Liver (tissue), 8 donors: ENCODE measurements at regions not wholly inside any gene's neighbourhood (a gene's known extent, or its start where the extent isn't known, plus 50 kb on each side); places are given as distances from the start of the nearest gene placed in this dataset.

ENCODE experiments used
- DNase-seq: peaks from one replicate; pipeline ENCODE4 v3.0.0-alpha.2; 2017; ENCODE audit warnings: low spot score
- H3K27ac ChIP-seq, 2 donors: one replicate each; pipeline ENCODE4 v1.7.0; 2013; ENCODE audit warnings: inconsistent platforms in 2 of 2, low read length in 2 of 2, control low read depth in 1 of 2, low read depth in 1 of 2, mild to moderate bottlenecking in 1 of 2
- H3K27me3 ChIP-seq, 4 donors: one replicate each; pipeline versions ENCODE4 v1.6.1 to v1.7.0; 2013; ENCODE audit warnings: low read length in 3 of 4, inconsistent platforms in 1 of 4, mild to moderate bottlenecking in 1 of 4, moderate library complexity in 1 of 4; ENCODE audit not compliant: control insufficient read depth in 4 of 4, insufficient read depth in 4 of 4
- H3K36me3 ChIP-seq, 4 donors: one replicate each; pipeline versions ENCODE4 v1.6.1 to v1.7.0; 2013; ENCODE audit warnings: low read length in 3 of 4, mild to moderate bottlenecking in 3 of 4, low read depth in 1 of 4, moderate library complexity in 1 of 4; ENCODE audit not compliant: control insufficient read depth in 4 of 4, insufficient read depth in 3 of 4
- H3K4me1 ChIP-seq, 4 donors: one replicate each; pipeline versions ENCODE4 v1.6.1 to v1.7.0; 2013; ENCODE audit warnings: low read length in 3 of 4, mild to moderate bottlenecking in 3 of 4, moderate library complexity in 1 of 4; ENCODE audit not compliant: control insufficient read depth in 4 of 4, insufficient read depth in 4 of 4
- H3K4me3 ChIP-seq, 3 donors: one replicate each; pipeline versions ENCODE4 v1.6.1 to v1.7.0; 2013; ENCODE audit warnings: low read length in 3 of 3, control low read depth in 1 of 3, low read depth in 1 of 3, mild to moderate bottlenecking in 1 of 3
- H3K9ac ChIP-seq, 2 donors: one replicate each; pipeline ENCODE4 v1.7.0; 2013; ENCODE audit warnings: low read length in 2 of 2, mild to moderate bottlenecking in 2 of 2, moderate library complexity in 2 of 2, control low read depth in 1 of 2, low read depth in 1 of 2
- H3K9me3 ChIP-seq, 4 donors: one replicate each; pipeline versions ENCODE4 v1.6.1 to v1.7.0; 2013; ENCODE audit warnings: low read length in 3 of 4; ENCODE audit not compliant: control insufficient read depth in 4 of 4
- ATF3 ChIP-seq: IDR thresholded peaks from 2 replicates; pipeline ENCODE4 v1.6.1; 2016; ENCODE audit warnings: antibody characterized with exemption
- EGR1 ChIP-seq, 2 donors: IDR thresholded peaks; 2 replicates each; pipeline ENCODE4 v1.6.1; 2016 to 2018; ENCODE audit warnings: antibody characterized with exemption in 2 of 2, low read depth in 2 of 2
- FOXA1 ChIP-seq: IDR thresholded peaks from 2 replicates; pipeline ENCODE4 v1.6.1; 2016; ENCODE audit warnings: antibody characterized with exemption
- FOXA2 ChIP-seq: IDR thresholded peaks from 2 replicates; pipeline ENCODE4 v1.6.1; 2016; ENCODE audit warnings: antibody characterized with exemption
- GABPA ChIP-seq, 2 donors: IDR thresholded peaks in 1 of 2; conservative IDR thresholded peaks in 1 of 2; 2 replicates each; pipeline ENCODE4 v1.6.1; 2016; ENCODE audit warnings: antibody characterized with exemption in 2 of 2, mild to moderate bottlenecking in 1 of 2, moderate library complexity in 1 of 2
- HNF4A ChIP-seq, 2 donors: conservative IDR thresholded peaks; 2 replicates each; pipeline ENCODE4 v1.6.1; 2016; ENCODE audit warnings: antibody characterized with exemption in 2 of 2, mild to moderate bottlenecking in 2 of 2
- HNF4G ChIP-seq: IDR thresholded peaks from 2 replicates; pipeline ENCODE4 v1.6.1; 2016; ENCODE audit warnings: antibody characterized with exemption
- JUND ChIP-seq, 2 donors: IDR thresholded peaks; 2 replicates each; pipeline ENCODE4 v1.6.1; 2016; ENCODE audit warnings: antibody characterized with exemption in 2 of 2
- RAD21 ChIP-seq, 2 donors: IDR thresholded peaks; 2 replicates each; pipeline ENCODE4 v1.6.1; 2016; ENCODE audit warnings: antibody characterized with exemption in 2 of 2, mild to moderate bottlenecking in 2 of 2
- RXRA ChIP-seq, 2 donors: IDR thresholded peaks; 2 replicates each; pipeline ENCODE4 v1.6.1; 2017 to 2018; ENCODE audit warnings: antibody characterized with exemption in 2 of 2, mild to moderate bottlenecking in 1 of 2
- SP1 ChIP-seq: IDR thresholded peaks from 2 replicates; pipeline ENCODE4 v1.6.1; 2018; ENCODE audit warnings: antibody characterized with exemption, mild to moderate bottlenecking
- TAF1 ChIP-seq: conservative IDR thresholded peaks from 2 replicates; pipeline ENCODE4 v1.6.1; 2016; ENCODE audit warnings: antibody characterized with exemption, mild to moderate bottlenecking
- YY1 ChIP-seq: IDR thresholded peaks from 2 replicates; pipeline ENCODE4 v1.6.1; 2016; ENCODE audit warnings: antibody characterized with exemption, mild to moderate bottlenecking
- ZBTB33 ChIP-seq: IDR thresholded peaks from 2 replicates; pipeline ENCODE4 v1.6.1; 2016; ENCODE audit warnings: antibody characterized with exemption
- WGBS: extraction: QIAGEN DNeasy Blood & Tissue Kit; methylation state at CpG from one replicate; pipeline ENCODE4 v1.1.7; 2013; 5-methylcytosine and 5-hydroxymethylcytosine counted together
- TF ChIP-seq, protein P1 (sequence below): IDR thresholded peaks from 2 replicates; pipeline ENCODE4 v1.6.1; 2016; ENCODE audit warnings: antibody characterized with exemption, mild to moderate bottlenecking
- TF ChIP-seq, protein P2 (sequence below): fragments of 150-350 bp; IDR thresholded peaks from 2 replicates; pipeline ENCODE4 v1.5.1; 2017; ENCODE audit warnings: improper control_type of control experiment, low read depth, low read length; ENCODE audit not compliant: missing input control
- donor health status: healthy.
- donor health status: healthy.
- donor health status: healthy.
- donor health status: healthy.
- donor health status: healthy.

DNA sequence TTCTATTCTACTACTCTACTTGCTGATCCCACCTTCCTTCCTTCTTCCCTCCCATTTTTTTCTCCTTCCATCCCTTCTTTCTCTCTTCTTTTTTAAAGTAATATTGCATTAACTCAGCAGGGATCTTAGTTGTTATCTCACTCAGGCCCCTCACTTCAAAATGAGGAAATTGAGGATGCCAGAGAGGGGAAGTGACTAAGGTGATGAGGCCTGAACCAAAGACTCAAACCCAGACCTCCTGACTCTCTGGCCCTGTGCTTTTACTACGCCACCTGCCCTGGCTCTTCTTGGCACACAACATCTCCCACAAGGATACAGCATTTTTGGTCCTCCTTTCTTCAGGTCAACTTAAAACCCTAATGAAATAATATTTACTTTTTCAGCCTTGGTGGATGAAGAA is 151.7 kb upstream of the ZNF648 start:
- H3K27me3 ChIP-seq, result no peaks in the 10 kb centered on the region
- 93% methylated on average over 1 of the region's 1 CpG for WGBS
- no peaks in the 10 kb centered on the region for H3K4me1 ChIP-seq
- H3K36me3 ChIP-seq, result no peaks in the 10 kb centered on the region
- DNase-seq, result no peak
- no peak overlapping the region for H3K27ac ChIP-seq
- no peaks in the 10 kb centered on the region for H3K9me3 ChIP-seq
- TF ChIP-seq TAF1, result no peak
- TF ChIP-seq YY1, result no peak
- H3K9ac ChIP-seq, result no peak overlapping the region
- H3K4me3 ChIP-seq, result no peak overlapping the region

- Histone ChIP-seq H3K9ac (no peak overlapping the region), H3K4me3 (no peak overlapping the region), H3K36me3 (no peaks in the 10 kb centered on the region), H3K4me1 (no peaks in the 10 kb centered on the region), H3K27me3 (no peaks in the 10 kb centered on the region), H3K9me3 (no peaks in the 10 kb centered on the region), H3K27ac (no peak overlapping the region)
- no peak for TF ChIP-seq ZBTB33
- no peak for TF ChIP-seq FOXA2
- no peak for TF ChIP-seq TAF1
- TF ChIP-seq HNF4G, result no peak
- TF ChIP-seq GABPA (IDR thresholded peaks at IDR 0.05 in 1 of 2, conservative IDR thresholded peaks at IDR 0.05 in 1 of 2), result no peak
- TF ChIP-seq, protein P1, sequence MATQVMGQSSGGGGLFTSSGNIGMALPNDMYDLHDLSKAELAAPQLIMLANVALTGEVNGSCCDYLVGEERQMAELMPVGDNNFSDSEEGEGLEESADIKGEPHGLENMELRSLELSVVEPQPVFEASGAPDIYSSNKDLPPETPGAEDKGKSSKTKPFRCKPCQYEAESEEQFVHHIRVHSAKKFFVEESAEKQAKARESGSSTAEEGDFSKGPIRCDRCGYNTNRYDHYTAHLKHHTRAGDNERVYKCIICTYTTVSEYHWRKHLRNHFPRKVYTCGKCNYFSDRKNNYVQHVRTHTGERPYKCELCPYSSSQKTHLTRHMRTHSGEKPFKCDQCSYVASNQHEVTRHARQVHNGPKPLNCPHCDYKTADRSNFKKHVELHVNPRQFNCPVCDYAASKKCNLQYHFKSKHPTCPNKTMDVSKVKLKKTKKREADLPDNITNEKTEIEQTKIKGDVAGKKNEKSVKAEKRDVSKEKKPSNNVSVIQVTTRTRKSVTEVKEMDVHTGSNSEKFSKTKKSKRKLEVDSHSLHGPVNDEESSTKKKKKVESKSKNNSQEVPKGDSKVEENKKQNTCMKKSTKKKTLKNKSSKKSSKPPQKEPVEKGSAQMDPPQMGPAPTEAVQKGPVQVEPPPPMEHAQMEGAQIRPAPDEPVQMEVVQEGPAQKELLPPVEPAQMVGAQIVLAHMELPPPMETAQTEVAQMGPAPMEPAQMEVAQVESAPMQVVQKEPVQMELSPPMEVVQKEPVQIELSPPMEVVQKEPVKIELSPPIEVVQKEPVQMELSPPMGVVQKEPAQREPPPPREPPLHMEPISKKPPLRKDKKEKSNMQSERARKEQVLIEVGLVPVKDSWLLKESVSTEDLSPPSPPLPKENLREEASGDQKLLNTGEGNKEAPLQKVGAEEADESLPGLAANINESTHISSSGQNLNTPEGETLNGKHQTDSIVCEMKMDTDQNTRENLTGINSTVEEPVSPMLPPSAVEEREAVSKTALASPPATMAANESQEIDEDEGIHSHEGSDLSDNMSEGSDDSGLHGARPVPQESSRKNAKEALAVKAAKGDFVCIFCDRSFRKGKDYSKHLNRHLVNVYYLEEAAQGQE, result no peak
- TF ChIP-seq EGR1 (IDR thresholded peaks at IDR 0.05; ENCODE audit: low read depth in 2 of 2), result no peak
- no peak for TF ChIP-seq HNF4A (conservative IDR thresholded peaks at IDR 0.05)
- TF ChIP-seq JUND (IDR thresholded peaks at IDR 0.05), result no peak
- TF ChIP-seq RAD21 (IDR thresholded peaks at IDR 0.05), result no peak
- TF ChIP-seq YY1, result no peak
- DNase-seq, result no peak
Measured at GRCh38 chr1:182211386-182211785, 149.9 kb upstream of the ZNF648 start.

DNA sequence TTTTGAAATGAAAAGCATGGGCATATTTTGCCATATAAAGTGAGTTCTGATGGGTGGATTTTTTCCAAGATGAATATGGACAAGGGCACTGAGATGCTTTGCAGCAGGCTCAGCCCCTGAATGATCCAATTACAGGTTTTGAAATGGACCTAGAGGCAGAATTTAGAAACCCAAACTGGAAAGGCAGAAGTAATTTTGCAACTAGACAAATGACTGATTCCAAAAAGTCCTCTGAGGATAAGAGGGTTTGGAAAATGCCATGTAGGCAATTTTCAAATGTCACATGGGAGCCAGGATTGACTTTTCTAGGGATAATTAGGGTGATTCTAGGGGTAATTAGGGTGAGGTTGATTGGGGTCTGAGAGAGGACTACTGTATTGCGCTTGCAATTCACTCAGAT is 148.9 kb upstream of the ZNF648 start:
- 100% methylated on average over 1 of the region's 1 CpG for WGBS
- TF ChIP-seq, protein P1, result no peak
- no peak for TF ChIP-seq GABPA (IDR thresholded peaks at IDR 0.05 in 1 of 2, conservative IDR thresholded peaks at IDR 0.05 in 1 of 2)
- TF ChIP-seq RXRA (IDR thresholded peaks at IDR 0.05), result no peak
- no peak for TF ChIP-seq SP1
- TF ChIP-seq, protein P2, sequence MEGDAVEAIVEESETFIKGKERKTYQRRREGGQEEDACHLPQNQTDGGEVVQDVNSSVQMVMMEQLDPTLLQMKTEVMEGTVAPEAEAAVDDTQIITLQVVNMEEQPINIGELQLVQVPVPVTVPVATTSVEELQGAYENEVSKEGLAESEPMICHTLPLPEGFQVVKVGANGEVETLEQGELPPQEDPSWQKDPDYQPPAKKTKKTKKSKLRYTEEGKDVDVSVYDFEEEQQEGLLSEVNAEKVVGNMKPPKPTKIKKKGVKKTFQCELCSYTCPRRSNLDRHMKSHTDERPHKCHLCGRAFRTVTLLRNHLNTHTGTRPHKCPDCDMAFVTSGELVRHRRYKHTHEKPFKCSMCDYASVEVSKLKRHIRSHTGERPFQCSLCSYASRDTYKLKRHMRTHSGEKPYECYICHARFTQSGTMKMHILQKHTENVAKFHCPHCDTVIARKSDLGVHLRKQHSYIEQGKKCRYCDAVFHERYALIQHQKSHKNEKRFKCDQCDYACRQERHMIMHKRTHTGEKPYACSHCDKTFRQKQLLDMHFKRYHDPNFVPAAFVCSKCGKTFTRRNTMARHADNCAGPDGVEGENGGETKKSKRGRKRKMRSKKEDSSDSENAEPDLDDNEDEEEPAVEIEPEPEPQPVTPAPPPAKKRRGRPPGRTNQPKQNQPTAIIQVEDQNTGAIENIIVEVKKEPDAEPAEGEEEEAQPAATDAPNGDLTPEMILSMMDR, result no peak
- TF ChIP-seq FOXA2, result no peak
- TF ChIP-seq HNF4G, result no peak
- no peak for TF ChIP-seq TAF1
- no peak for TF ChIP-seq RAD21 (IDR thresholded peaks at IDR 0.05)
- no peak for TF ChIP-seq FOXA1
- no peak for TF ChIP-seq ATF3
- TF ChIP-seq EGR1 (IDR thresholded peaks at IDR 0.05; ENCODE audit: low read depth in 2 of 2), result no peak

More for the DNA sequence above, 148.9 kb upstream of the ZNF648 start:
- H3K27me3 ChIP-seq, result no peaks in the 10 kb centered on the region
- no peaks in the 10 kb centered on the region for H3K9me3 ChIP-seq
- DNase-seq, result no peak
- no peak overlapping the region for H3K4me3 ChIP-seq
- H3K36me3 ChIP-seq, result no peaks in the 10 kb centered on the region
- no peaks in the 10 kb centered on the region for H3K4me1 ChIP-seq
- no peak overlapping the region for H3K9ac ChIP-seq
- no peak overlapping the region for H3K27ac ChIP-seq
